ENCODE measurements at regions not wholly inside any gene's neighbourhood (a gene's known extent, or its start where the extent isn't known, plus 50 kb on each side); places are given as distances from the start of the nearest gene placed in this dataset.

DNA sequence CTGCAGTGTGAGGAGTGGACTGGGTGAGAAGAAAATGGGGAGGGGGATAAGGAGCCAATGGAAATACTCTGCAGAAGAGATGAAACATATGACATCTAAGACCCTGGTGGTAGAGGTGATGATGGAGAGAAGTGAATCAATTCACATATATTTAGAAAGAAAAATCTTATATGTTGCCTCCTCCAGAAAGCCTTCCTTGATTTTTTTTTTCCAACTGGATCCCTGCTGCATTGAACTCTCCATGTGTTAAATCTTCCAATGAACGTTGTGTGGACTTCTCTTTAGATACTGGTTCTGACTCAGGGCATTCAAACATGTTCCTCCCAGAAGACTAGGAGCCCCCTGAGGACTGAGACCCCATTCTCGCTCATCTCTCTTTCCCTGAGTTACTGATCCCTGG lies 348.3 kb downstream of the TSHZ3 start:
- DNase-seq (ENCODE audit: low read depth) = no peak
- TF ChIP-seq, protein P1, sequence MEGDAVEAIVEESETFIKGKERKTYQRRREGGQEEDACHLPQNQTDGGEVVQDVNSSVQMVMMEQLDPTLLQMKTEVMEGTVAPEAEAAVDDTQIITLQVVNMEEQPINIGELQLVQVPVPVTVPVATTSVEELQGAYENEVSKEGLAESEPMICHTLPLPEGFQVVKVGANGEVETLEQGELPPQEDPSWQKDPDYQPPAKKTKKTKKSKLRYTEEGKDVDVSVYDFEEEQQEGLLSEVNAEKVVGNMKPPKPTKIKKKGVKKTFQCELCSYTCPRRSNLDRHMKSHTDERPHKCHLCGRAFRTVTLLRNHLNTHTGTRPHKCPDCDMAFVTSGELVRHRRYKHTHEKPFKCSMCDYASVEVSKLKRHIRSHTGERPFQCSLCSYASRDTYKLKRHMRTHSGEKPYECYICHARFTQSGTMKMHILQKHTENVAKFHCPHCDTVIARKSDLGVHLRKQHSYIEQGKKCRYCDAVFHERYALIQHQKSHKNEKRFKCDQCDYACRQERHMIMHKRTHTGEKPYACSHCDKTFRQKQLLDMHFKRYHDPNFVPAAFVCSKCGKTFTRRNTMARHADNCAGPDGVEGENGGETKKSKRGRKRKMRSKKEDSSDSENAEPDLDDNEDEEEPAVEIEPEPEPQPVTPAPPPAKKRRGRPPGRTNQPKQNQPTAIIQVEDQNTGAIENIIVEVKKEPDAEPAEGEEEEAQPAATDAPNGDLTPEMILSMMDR (conservative IDR thresholded peaks at IDR 0.05; ENCODE audit: low read depth, low read length) = no peak
- no peak overlapping the region for H3K4me3 ChIP-seq (ENCODE audit: low read length)

DNA sequence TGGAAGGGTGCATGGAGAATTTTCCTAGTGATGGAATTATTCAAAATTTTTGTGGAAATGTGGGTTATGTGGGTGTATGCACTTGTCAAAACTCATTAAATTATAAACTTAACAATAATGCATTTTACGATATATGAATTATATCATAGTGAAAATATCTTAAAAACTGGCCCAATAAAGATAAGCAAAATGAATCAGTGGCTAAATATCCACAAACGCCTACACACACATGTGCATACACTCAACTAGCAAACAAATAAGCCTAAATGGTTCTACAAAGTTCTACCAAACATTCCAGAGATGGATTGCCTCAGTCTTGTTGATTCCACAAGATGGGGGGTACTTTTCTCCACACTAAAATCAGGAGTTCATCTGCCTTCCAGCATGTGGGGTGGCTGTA lies 349.5 kb downstream of the TSHZ3 start:
- no peak overlapping the region for H3K4me3 ChIP-seq (ENCODE audit: low read length)
- DNase-seq (ENCODE audit: low read depth) = no peak
- TF ChIP-seq, protein P1 (conservative IDR thresholded peaks at IDR 0.05; ENCODE audit: low read depth, low read length) = no peak

DNA sequence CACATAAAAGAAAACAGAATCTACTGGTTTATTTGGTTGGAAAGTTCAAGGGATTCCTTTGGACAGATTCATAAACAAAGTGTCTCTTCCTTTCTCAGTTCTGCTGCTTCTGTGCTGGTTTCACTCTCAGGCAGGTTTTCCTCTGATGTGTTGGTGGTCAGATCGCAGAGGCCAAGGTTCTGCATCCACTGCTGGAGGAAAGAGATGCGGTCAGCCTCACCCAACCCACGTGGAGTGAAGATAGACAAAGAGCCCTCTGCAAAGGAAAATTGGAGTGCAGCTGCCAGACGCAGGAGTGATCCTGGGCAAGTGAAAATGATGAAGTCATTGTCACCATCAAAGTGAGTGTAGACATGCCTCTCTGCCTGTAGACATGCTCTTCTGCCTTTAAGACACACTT lies 352.0 kb downstream of the TSHZ3 start:
- no peak overlapping the region for H3K4me3 ChIP-seq (ENCODE audit: low read length)
- TF ChIP-seq, protein P1 (conservative IDR thresholded peaks at IDR 0.05; ENCODE audit: low read depth, low read length) = no peak
- DNase-seq (ENCODE audit: low read depth) = no peak

DNA sequence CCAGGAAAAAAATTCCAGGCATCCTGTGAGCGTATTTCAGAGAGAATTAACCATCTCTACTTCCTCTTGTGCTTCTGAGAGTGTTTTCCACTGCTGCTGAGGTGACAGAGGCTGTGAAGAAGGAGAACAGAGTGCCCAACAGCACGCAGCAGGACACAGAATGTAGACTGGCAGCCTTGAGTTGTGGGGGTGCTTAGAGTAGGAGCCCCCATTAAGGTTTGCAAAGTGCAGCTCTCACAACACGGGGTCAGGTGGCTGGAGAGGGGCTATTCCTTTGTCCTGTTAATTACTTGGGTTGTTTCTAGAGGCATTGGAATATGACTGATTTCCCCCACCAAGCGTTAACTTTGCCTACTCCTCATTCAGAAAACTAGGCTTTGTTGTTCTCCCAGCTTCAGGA lies 370.6 kb downstream of the TSHZ3 start:
- DNase-seq (ENCODE audit: low read depth) = no peak
- H3K4me3 ChIP-seq (ENCODE audit: low read length) = no peak overlapping the region
- TF ChIP-seq, protein P1 (conservative IDR thresholded peaks at IDR 0.05; ENCODE audit: low read depth, low read length) = no peak

DNA sequence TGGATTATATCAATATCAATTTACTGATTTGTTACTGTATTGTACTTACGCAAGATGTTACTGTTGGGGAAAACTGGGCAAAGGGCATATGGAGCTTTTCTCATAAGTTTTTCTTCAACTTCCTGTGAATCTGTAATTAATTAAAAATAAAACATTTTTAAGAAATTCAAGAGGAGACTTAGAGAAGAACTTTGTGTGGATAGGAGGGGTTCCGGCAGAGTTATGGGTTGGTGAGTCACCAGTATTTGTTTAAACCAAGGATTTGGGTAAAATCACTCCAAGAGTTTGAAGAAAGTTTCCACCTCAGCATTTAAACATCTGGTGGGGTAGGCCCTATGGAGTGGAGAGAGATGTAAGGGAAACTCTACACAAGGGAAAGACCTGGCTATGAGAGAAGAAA lies 379.6 kb downstream of the TSHZ3 start:
- no peak overlapping the region for H3K4me3 ChIP-seq (ENCODE audit: low read length)
- TF ChIP-seq, protein P1 (conservative IDR thresholded peaks at IDR 0.05; ENCODE audit: low read depth, low read length) = no peak
- no peak for DNase-seq (ENCODE audit: low read depth)

DNA sequence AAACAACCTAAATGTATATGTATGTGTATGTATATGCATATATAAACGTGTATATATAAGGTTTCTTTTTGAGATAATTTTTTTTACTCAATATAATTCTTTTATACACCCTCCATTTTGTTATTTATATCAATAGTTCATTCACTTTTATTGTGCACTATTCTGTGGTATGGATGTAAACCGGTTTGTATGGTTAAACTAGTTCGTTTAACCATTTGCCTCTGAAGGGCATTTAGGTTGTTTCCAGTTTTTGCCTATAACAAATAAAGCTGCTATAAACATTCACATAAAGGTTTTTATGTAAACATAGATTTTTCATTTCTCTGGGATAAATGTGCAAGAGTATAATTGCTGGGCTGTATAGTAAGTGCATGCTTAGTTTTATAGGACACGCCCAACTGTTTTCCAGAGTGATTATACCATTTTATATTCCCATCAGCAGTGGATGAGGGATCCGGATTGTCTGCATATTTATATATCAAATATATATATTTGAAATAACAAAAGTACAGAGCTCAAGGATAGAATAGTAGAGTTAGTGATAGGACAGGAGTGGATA lies 380.3 kb downstream of the TSHZ3 start:
- TF ChIP-seq, protein P1 (conservative IDR thresholded peaks at IDR 0.05; ENCODE audit: low read depth, low read length) = no peak
- no peak for DNase-seq (ENCODE audit: low read depth)
- H3K4me3 ChIP-seq (ENCODE audit: low read length) = no peak overlapping the region

DNA sequence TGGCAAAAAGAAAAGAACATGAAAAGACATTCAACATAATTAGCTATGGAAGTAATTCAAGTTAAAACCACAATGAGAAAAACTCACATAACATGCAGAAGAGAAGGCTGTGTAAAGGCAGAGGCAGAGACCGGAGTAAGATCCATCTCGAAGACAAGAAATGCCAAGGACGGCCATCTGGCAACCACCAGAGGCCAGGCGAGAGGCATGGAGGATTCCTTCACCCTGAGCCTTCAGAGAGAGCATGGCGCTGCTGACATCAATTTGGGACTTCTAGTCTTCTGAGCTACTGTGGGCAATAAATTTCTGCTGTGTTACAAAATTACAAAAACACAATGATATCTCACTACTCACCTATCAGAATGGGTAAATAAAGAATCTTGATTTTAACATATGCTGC lies 381.0 kb downstream of the TSHZ3 start:
- DNase-seq (ENCODE audit: low read depth) = no peak
- no peak overlapping the region for H3K4me3 ChIP-seq (ENCODE audit: low read length)
- TF ChIP-seq, protein P1 (conservative IDR thresholded peaks at IDR 0.05; ENCODE audit: low read depth, low read length) = no peak
